ENCODE measurements at regions not wholly inside any gene's neighbourhood (a gene's known extent, or its start where the extent isn't known, plus 50 kb on each side); places are given as distances from the start of the nearest gene placed in this dataset.
"Not testable (repeated sequence)": the region's sequence is repeated elsewhere in the genome, so short reads cannot be mapped to it uniquely, and the experiment has no call there.

- no peak for TF ChIP-seq CTCF (IDR thresholded peaks at IDR 0.05; ENCODE audit: insufficient read depth, low read length, poor library complexity, severe bottlenecking)
- DNase-seq (ENCODE audit: extremely low read depth, insufficient read length): no peak
- H3K36me3 ChIP-seq (ENCODE audit: control insufficient read depth, insufficient read depth, low read length): no peaks in the 10 kb centered on the region
- no peaks in the 10 kb centered on the region for H3K27me3 ChIP-seq (replicated peaks; ENCODE audit: control insufficient read depth, insufficient read depth, low read length)
- H3K4me3 ChIP-seq (replicated peaks; ENCODE audit: low read depth, low read length): no peak overlapping the region
These were observed 374.6 kb upstream of the GHITM start for GRCh38 chr10:83764666-83765065.

GRCh38 chr10:83765731-83766130 is 373.6 kb upstream of the GHITM start:
- no peaks in the 10 kb centered on the region for H3K36me3 ChIP-seq (ENCODE audit: control insufficient read depth, insufficient read depth, low read length)
- DNase-seq (ENCODE audit: extremely low read depth, insufficient read length): no peak
- H3K27me3 ChIP-seq (replicated peaks; ENCODE audit: control insufficient read depth, insufficient read depth, low read length): no peaks in the 10 kb centered on the region
- H3K4me3 ChIP-seq (replicated peaks; ENCODE audit: low read depth, low read length): no peak overlapping the region
- TF ChIP-seq CTCF (IDR thresholded peaks at IDR 0.05; ENCODE audit: insufficient read depth, low read length, poor library complexity, severe bottlenecking): no peak

- Histone ChIP-seq H3K36me3 (ENCODE audit: control insufficient read depth, insufficient read depth, low read length) (no peaks in the 10 kb centered on the region), H3K4me3 (replicated peaks; ENCODE audit: low read depth, low read length) (no peak overlapping the region), H3K27me3 (replicated peaks; ENCODE audit: control insufficient read depth, insufficient read depth, low read length) (no peaks in the 10 kb centered on the region)
- no peak for TF ChIP-seq CTCF (IDR thresholded peaks at IDR 0.05; ENCODE audit: insufficient read depth, low read length, poor library complexity, severe bottlenecking)
- no peak for DNase-seq (ENCODE audit: extremely low read depth, insufficient read length)
These were observed 370.0 kb upstream of the GHITM start for GRCh38 chr10:83769281-83769820.

GRCh38 chr10:83786701-83787100 is 352.6 kb upstream of the GHITM start:
- DNase-seq (ENCODE audit: extremely low read depth, insufficient read length); H3K4me3 ChIP-seq (replicated peaks; ENCODE audit: low read depth, low read length); H3K36me3 ChIP-seq (ENCODE audit: control insufficient read depth, insufficient read depth, low read length); H3K27me3 ChIP-seq (replicated peaks; ENCODE audit: control insufficient read depth, insufficient read depth, low read length): not testable (repeated sequence)

- Histone ChIP-seq H3K27me3 (replicated peaks; ENCODE audit: control insufficient read depth, insufficient read depth, low read length) (no peaks in the 10 kb centered on the region), H3K4me3 (replicated peaks; ENCODE audit: low read depth, low read length) (no peak overlapping the region), H3K36me3 (ENCODE audit: control insufficient read depth, insufficient read depth, low read length) (no peaks in the 10 kb centered on the region)
- no peak for DNase-seq (ENCODE audit: extremely low read depth, insufficient read length)
- TF ChIP-seq CTCF (IDR thresholded peaks at IDR 0.05; ENCODE audit: insufficient read depth, low read length, poor library complexity, severe bottlenecking): peak; percentile 53
These were observed 337.3 kb upstream of the GHITM start for GRCh38 chr10:83801983-83802382.

GRCh38 chr10:83806717-83807116 is 332.6 kb upstream of the GHITM start:
- no peak for DNase-seq (ENCODE audit: extremely low read depth, insufficient read length)
- no peak for TF ChIP-seq CTCF (IDR thresholded peaks at IDR 0.05; ENCODE audit: insufficient read depth, low read length, poor library complexity, severe bottlenecking)
- Histone ChIP-seq H3K4me3 (replicated peaks; ENCODE audit: low read depth, low read length) (no peak overlapping the region), H3K36me3 (ENCODE audit: control insufficient read depth, insufficient read depth, low read length) (no peaks in the 10 kb centered on the region), H3K27me3 (replicated peaks; ENCODE audit: control insufficient read depth, insufficient read depth, low read length) (no peaks in the 10 kb centered on the region)

Data from GM06990 (cell line).